Psoas muscle (tissue), 7 donors: ENCODE measurements at regions not wholly inside any gene's neighbourhood (a gene's known extent, or its start where the extent isn't known, plus 50 kb on each side); places are given as distances from the start of the nearest gene placed in this dataset.

Experiments used
- ATAC-seq, 4 donors: fragments of 200-7000 bp; cut with Tn5 transposase; one replicate each; pipeline ENCODE4 v1.9.1; 2020; ENCODE audit warnings: moderate library complexity in 3 of 4, mild to moderate bottlenecking in 2 of 4
- DNase-seq, 2 donors: peaks; one replicate each; pipeline ENCODE4 v3.0.0-alpha.2; 2020
- H3K27ac ChIP-seq: fragments of 200-600 bp; one replicate; pipeline ENCODE4 v1.8.0; 2022
- H3K27me3 ChIP-seq, 3 donors: fragments of 200-600 bp in 1 of 3; one replicate each; pipeline versions ENCODE4 v1.6.1 to v1.8.0; 2013 to 2022; ENCODE audit warnings: low read length in 2 of 3, mild to moderate bottlenecking in 2 of 3, moderate library complexity in 1 of 3; ENCODE audit not compliant: insufficient read depth in 3 of 3
- H3K36me3 ChIP-seq, 2 donors: fragments of 200-600 bp in 1 of 2; one replicate each; pipeline versions ENCODE4 v1.6.1 to v1.8.0; 2013 to 2022; ENCODE audit warnings: low read depth in 1 of 2, mild to moderate bottlenecking in 1 of 2, moderate library complexity in 1 of 2; ENCODE audit not compliant: insufficient read depth in 1 of 2
- H3K4me1 ChIP-seq: fragments of 200-600 bp; one replicate; pipeline ENCODE4 v1.8.0; 2022
- H3K4me3 ChIP-seq: fragments of 200-600 bp; one replicate; pipeline ENCODE4 v1.8.0; 2022; ENCODE audit warnings: mild to moderate bottlenecking
- H3K9me3 ChIP-seq: fragments of 200-600 bp; one replicate; pipeline ENCODE4 v1.8.0; 2022
- WGBS, 3 donors: extraction: QIAGEN DNeasy Blood & Tissue Kit; methylation state at CpG; one replicate each; pipeline versions ENCODE4 v1.1.6 to v1.1.7; 2013; 5-methylcytosine and 5-hydroxymethylcytosine counted together
- intact Hi-C, 2 donors: fragments of 100-400 bp; cut with DNase I; formaldehyde crosslinking; loops; one replicate each; pipeline versions ENCODE4 v1.11.0 to v1.14.2; 2022
- TF ChIP-seq, protein P1 (sequence below): fragments of 200-600 bp; IDR thresholded peaks from one replicate; pipeline ENCODE4 v1.8.0; 2022; ENCODE audit warnings: antibody characterized with exemption
- donor health status: healthy with polysubstance abuse.
- donor health status: DM: no; HTN: no; CAD: no; lungs with moderate emphysema.
- donor health status: Bipolar disorder and iron deficiency.
- donor health status: healthy.
- donor health status: DM: yes; HTN: yes; CAD: no.
- donor health status: DM: no; HTN: no; CAD: no.
- donor health status: DM: yes; HTN: yes; CAD: no.

DNA sequence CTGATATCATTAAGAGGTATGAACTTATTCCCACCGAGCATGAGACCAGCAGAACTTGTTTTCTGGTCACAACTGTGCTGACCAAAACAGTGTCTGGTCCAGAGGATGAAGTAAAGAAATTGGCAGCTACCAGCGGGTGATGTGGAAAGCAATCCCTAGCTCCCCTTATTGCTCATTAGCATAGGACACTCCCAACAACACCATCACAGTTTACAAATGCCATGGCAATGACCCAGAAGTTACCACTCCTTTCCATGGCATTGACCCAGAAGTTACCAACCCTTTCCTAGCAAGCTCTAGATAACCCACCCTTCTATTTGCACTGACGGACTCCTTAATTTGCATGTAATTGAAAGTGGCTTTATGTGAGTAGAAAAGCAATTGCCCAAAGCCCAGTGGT, 1856.1 kb downstream of the OLFM4 start:
- Histone ChIP-seq H3K27ac (no peak overlapping the region), H3K4me1 (no peaks in the 10 kb centered on the region), H3K27me3 (peaks cover 0 to 2% (median 0%) of the 10 kb centered on the region in 3 donors), H3K9me3 (no peaks in the 10 kb centered on the region), H3K4me3 (no peak overlapping the region), H3K36me3 (no peaks in the 10 kb centered on the region)
- DNase-seq, result no peak
- intact Hi-C loops, result no loop called here
- TF ChIP-seq, protein P1, sequence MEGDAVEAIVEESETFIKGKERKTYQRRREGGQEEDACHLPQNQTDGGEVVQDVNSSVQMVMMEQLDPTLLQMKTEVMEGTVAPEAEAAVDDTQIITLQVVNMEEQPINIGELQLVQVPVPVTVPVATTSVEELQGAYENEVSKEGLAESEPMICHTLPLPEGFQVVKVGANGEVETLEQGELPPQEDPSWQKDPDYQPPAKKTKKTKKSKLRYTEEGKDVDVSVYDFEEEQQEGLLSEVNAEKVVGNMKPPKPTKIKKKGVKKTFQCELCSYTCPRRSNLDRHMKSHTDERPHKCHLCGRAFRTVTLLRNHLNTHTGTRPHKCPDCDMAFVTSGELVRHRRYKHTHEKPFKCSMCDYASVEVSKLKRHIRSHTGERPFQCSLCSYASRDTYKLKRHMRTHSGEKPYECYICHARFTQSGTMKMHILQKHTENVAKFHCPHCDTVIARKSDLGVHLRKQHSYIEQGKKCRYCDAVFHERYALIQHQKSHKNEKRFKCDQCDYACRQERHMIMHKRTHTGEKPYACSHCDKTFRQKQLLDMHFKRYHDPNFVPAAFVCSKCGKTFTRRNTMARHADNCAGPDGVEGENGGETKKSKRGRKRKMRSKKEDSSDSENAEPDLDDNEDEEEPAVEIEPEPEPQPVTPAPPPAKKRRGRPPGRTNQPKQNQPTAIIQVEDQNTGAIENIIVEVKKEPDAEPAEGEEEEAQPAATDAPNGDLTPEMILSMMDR, result no peak
- ATAC-seq, result no peak
- WGBS, 3 donors, result 64 to 70% (median 66%) methylated on average over 3 of the region's 3 CpGs

DNA sequence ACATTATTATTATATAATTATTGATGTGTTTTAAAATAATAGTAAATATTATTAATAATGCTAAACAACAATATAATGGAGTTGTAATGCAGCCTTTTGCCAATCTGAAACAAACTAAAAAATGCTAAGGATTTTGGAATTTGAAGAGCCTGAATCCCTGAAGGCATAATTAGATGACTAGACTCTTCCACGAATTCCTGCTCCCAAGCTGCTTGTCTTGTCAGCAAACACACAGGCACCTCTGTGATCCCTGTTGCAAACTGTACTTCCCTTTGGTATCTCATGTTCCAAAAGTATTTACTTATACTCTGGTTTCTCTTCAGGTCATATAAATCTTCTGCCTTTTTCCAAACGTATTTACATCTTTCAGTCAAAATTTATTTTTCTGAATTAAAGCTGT, 1862.4 kb downstream of the OLFM4 start:
- Histone ChIP-seq H3K27ac (no peak overlapping the region), H3K4me1 (no peaks in the 10 kb centered on the region), H3K9me3 (no peaks in the 10 kb centered on the region), H3K36me3 (no peaks in the 10 kb centered on the region), H3K4me3 (no peak overlapping the region), H3K27me3 (no peaks in the 10 kb centered on the region)
- DNase-seq (no peak), ATAC-seq (no peak)
- intact Hi-C loops, result no loop called here
- WGBS, 3 donors, result 36 to 42% (median 41%) methylated on average over 2 of the region's 2 CpGs
- TF ChIP-seq, protein P1, result no peak

DNA sequence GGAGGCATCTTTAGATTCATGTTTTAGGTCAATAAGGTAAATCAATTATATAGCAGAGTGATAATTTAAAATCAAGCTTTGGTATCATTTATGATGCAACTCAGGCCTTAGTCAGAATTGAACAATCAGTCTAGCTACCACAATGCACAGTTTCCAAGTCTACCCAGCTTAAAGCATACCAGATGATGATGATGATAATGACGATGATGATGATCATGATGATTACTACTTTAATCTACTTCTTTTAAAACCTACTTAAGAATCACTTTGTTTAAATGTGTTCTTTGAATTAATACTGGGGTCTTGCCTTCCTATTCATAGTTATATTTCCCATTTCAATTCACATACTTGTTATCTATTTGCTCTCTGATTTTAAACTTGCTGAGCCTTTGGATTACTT, 1872.7 kb downstream of the OLFM4 start:
- no peak for ATAC-seq
- no peaks in the 10 kb centered on the region for H3K9me3 ChIP-seq
- WGBS, 3 donors, result 91 to 100% (median 97%) methylated on average over 1 of the region's 1 CpG
- no peak for DNase-seq
- H3K4me3 ChIP-seq, result no peak overlapping the region
- H3K36me3 ChIP-seq, result no peaks in the 10 kb centered on the region
- H3K27me3 ChIP-seq, result no peaks in the 10 kb centered on the region
- intact Hi-C loops, result no loop called here
- TF ChIP-seq, protein P1, result no peak
- H3K27ac ChIP-seq, result no peak overlapping the region
- no peaks in the 10 kb centered on the region for H3K4me1 ChIP-seq

DNA sequence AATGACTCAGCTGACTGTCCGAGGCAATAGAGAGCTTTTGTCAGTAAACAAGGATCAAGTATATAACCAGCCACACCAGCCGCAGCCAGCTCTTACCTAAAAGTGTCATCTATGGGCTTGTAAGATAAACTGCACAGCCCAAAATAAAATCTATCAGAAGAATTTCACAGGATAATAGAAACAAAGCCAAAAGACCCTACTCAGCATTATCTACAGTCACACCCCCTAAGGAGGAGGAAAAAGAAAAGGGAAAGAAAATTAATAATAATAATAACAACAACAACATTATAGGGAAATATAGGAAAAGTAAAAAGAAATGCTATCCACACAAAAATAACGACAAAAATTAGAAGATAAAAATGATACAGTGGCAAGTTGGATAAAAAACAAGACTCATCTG, 1883.8 kb downstream of the OLFM4 start:
- no peak for ATAC-seq
- Histone ChIP-seq H3K4me1 (no peaks in the 10 kb centered on the region), H3K4me3 (no peak overlapping the region), H3K27me3 (no peaks in the 10 kb centered on the region), H3K9me3 (no peaks in the 10 kb centered on the region), H3K27ac (no peak overlapping the region), H3K36me3 (no peaks in the 10 kb centered on the region)
- no peak for DNase-seq
- WGBS, 3 donors, result 78 to 88% (median 85%) methylated on average over 3 of the region's 3 CpGs
- intact Hi-C loops, result no loop called here
- TF ChIP-seq, protein P1, result no peak

DNA sequence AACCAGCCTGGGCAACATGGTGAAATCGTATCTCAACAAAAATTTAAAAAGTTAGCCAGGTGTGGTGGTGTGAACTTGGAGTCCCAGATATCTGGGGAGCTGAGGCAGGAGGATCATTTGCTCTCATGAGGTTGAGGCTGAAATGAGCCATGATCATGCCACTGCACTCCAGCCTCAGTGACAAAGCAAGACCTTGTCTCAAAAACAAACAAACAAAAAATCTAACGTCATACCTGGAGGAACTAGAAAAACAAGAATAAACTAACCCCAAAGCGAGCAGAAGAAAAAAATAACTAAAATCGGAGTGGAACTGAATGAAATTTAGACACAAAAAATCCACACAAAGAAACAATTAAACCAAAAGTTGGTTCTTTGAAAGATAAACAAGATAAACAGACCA, 1885.1 kb downstream of the OLFM4 start:
- H3K27me3 ChIP-seq, result no peaks in the 10 kb centered on the region
- 80 to 85% (median 84%) methylated on average over 4 of the region's 4 CpGs for WGBS, 3 donors
- DNase-seq (no peak), ATAC-seq (no peak)
- no peaks in the 10 kb centered on the region for H3K4me1 ChIP-seq
- TF ChIP-seq, protein P1, result no peak
- intact Hi-C loops, result no loop called here
- no peak overlapping the region for H3K27ac ChIP-seq
- H3K36me3 ChIP-seq, result no peaks in the 10 kb centered on the region
- H3K9me3 ChIP-seq, result no peaks in the 10 kb centered on the region
- no peak overlapping the region for H3K4me3 ChIP-seq
